Esophagus squamous epithelium (tissue), 4 donors: ENCODE measurements at regions not wholly inside any gene's neighbourhood (a gene's known extent, or its start where the extent isn't known, plus 50 kb on each side); places are given as distances from the start of the nearest gene placed in this dataset.

Experiments used
- POLR2A ChIP-seq, 4 donors: fragments of 450-650 bp; IDR thresholded peaks; one replicate each; pipeline ENCODE4 v1.6.1; 2017; ENCODE audit warnings: antibody characterized with exemption in 4 of 4, mild to moderate bottlenecking in 4 of 4, moderate library complexity in 3 of 4
- TF ChIP-seq, protein P1 (sequence below), 6 experiments: fragments of 450-650 bp in 4 of 6; fragments of 200-600 bp in 2 of 6; sonication (generic) in 2 of 6; IDR thresholded peaks; one replicate each; pipeline ENCODE4 v1.5.1; 2016 to 2019; ENCODE audit warnings: antibody characterized with exemption in 6 of 6, mild to moderate bottlenecking in 4 of 6, moderate library complexity in 4 of 6

GRCh38 chr13:80900561-80900960 is 559.6 kb upstream of the SPRY2 start:
- TF ChIP-seq, protein P1, sequence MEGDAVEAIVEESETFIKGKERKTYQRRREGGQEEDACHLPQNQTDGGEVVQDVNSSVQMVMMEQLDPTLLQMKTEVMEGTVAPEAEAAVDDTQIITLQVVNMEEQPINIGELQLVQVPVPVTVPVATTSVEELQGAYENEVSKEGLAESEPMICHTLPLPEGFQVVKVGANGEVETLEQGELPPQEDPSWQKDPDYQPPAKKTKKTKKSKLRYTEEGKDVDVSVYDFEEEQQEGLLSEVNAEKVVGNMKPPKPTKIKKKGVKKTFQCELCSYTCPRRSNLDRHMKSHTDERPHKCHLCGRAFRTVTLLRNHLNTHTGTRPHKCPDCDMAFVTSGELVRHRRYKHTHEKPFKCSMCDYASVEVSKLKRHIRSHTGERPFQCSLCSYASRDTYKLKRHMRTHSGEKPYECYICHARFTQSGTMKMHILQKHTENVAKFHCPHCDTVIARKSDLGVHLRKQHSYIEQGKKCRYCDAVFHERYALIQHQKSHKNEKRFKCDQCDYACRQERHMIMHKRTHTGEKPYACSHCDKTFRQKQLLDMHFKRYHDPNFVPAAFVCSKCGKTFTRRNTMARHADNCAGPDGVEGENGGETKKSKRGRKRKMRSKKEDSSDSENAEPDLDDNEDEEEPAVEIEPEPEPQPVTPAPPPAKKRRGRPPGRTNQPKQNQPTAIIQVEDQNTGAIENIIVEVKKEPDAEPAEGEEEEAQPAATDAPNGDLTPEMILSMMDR (IDR thresholded peaks at IDR 0.05), result no peak
- TF ChIP-seq POLR2A (IDR thresholded peaks at IDR 0.05), result no peak
